ENCODE measurements at regions not wholly inside any gene's neighbourhood (a gene's known extent, or its start where the extent isn't known, plus 50 kb on each side); places are given as distances from the start of the nearest gene placed in this dataset.

DNA sequence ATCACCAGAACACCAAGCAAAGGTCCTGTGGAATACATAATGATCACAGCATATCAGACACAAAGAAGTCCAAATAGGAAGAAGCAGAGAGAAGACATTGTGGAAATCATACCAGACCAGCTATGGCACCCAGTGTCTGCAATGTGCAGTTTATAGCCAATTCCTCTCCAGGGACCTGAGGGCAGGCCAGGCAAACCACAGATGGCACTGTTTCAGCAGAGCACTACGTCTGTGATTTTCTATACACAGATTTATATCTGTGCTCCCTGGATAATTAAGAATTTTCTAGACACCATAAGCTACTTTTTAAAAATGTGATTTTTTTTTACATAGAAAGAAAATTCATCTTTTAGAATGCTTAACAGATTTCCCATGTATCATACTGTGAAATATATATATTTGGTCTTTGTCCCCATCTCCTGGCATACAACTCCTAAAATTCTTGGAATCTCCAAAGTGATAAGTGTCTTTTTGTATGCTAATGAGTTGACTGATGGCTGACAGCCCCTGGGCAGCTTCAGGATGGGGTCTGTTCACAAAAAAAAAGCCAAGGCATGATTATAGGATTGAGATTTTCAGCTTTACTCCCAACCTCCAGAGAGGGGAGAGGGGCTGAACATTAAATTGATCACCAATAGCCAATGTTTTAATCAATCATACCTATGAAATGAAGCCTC, 498.1 kb downstream of the SIPA1L2 start:
- Histone ChIP-seq H3K27me3 (replicated peaks; ENCODE audit: insufficient read depth, low read length) (no peaks in the 10 kb centered on the region), H3K9me3 (replicated peaks; ENCODE audit: insufficient read depth, low read length) (no peaks in the 10 kb centered on the region), H3K9me2 (replicated peaks; ENCODE audit: insufficient read depth, low read length) (no peaks in the 10 kb centered on the region), H3K36me3 (replicated peaks; ENCODE audit: insufficient read depth, low read length) (no peaks in the 10 kb centered on the region), H3F3A (ENCODE audit: insufficient read depth, low read length) (no peaks in the 10 kb centered on the region), H3K27ac (ENCODE audit: low read length) (no peak overlapping the region), H3K9ac (ENCODE audit: low read length) (no peak overlapping the region), H3K4me3 (ENCODE audit: low read length) (no peak overlapping the region), H3K4me2 (ENCODE audit: low read depth, low read length) (no peak overlapping the region), H3K79me2 (ENCODE audit: low read length) (no peaks in the 10 kb centered on the region), H4K20me1 (ENCODE audit: insufficient read depth, low read length) (no peaks in the 10 kb centered on the region), H3K4me1 (ENCODE audit: low read length) (no peaks in the 10 kb centered on the region), H2AFZ (ENCODE audit: low read length) (no peak overlapping the region)
- no peak for DNase-seq
- TF ChIP-seq EZH2 (optimal IDR thresholded peaks at IDR 0.05; ENCODE audit: low read depth, low read length), result no peak

DNA sequence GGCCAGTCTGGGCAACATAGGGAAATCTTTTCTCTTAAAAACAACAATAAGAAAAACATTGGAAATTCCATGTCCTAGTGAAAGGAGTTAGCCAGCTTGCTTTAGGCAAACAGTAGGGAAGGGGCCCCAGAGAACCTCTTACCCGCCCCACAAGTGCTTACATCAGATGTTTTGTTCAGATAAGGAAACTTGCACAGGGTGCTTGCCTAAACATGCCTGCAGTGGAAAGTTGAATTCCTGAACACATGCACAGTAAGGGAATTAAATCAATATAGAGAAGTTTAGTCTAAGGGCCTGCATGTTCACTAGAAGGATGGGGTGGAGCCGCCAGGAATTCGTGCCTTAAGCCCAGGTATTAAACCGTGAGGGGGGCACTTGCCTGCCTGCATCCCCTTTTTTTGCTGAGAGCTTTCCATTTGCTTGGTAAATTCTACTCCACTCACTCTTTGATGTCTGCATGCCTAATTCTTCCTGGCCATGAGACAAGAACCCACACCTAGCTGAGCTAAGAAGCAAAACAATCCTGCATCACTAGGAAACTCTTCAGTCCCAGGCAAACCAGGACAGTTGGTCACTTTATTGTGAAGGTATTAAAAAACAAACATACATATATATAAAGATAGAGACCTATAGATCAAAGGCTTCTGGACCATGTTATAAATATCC, 499.0 kb downstream of the SIPA1L2 start:
- Histone ChIP-seq H3K4me3 (ENCODE audit: low read length) (no peak overlapping the region), H3K36me3 (replicated peaks; ENCODE audit: insufficient read depth, low read length) (no peaks in the 10 kb centered on the region), H3K27me3 (replicated peaks; ENCODE audit: insufficient read depth, low read length) (no peaks in the 10 kb centered on the region), H3K9me2 (replicated peaks; ENCODE audit: insufficient read depth, low read length) (no peaks in the 10 kb centered on the region), H3K79me2 (ENCODE audit: low read length) (no peaks in the 10 kb centered on the region), H3F3A (ENCODE audit: insufficient read depth, low read length) (no peaks in the 10 kb centered on the region), H3K9me3 (replicated peaks; ENCODE audit: insufficient read depth, low read length) (no peaks in the 10 kb centered on the region), H4K20me1 (ENCODE audit: insufficient read depth, low read length) (no peaks in the 10 kb centered on the region), H3K27ac (ENCODE audit: low read length) (no peak overlapping the region), H3K9ac (ENCODE audit: low read length) (no peak overlapping the region), H2AFZ (ENCODE audit: low read length) (no peak overlapping the region), H3K4me2 (ENCODE audit: low read depth, low read length) (no peak overlapping the region), H3K4me1 (ENCODE audit: low read length) (no peaks in the 10 kb centered on the region)
- TF ChIP-seq, protein P1, sequence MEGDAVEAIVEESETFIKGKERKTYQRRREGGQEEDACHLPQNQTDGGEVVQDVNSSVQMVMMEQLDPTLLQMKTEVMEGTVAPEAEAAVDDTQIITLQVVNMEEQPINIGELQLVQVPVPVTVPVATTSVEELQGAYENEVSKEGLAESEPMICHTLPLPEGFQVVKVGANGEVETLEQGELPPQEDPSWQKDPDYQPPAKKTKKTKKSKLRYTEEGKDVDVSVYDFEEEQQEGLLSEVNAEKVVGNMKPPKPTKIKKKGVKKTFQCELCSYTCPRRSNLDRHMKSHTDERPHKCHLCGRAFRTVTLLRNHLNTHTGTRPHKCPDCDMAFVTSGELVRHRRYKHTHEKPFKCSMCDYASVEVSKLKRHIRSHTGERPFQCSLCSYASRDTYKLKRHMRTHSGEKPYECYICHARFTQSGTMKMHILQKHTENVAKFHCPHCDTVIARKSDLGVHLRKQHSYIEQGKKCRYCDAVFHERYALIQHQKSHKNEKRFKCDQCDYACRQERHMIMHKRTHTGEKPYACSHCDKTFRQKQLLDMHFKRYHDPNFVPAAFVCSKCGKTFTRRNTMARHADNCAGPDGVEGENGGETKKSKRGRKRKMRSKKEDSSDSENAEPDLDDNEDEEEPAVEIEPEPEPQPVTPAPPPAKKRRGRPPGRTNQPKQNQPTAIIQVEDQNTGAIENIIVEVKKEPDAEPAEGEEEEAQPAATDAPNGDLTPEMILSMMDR (IDR thresholded peaks at IDR 0.05; ENCODE audit: low read length), result no peak
- TF ChIP-seq EZH2phosphoT487 (IDR thresholded peaks at IDR 0.05; ENCODE audit: low read length) (no peak), EZH2 (optimal IDR thresholded peaks at IDR 0.05; ENCODE audit: low read depth, low read length) (no peak)
- DNase-seq, result no peak

DNA sequence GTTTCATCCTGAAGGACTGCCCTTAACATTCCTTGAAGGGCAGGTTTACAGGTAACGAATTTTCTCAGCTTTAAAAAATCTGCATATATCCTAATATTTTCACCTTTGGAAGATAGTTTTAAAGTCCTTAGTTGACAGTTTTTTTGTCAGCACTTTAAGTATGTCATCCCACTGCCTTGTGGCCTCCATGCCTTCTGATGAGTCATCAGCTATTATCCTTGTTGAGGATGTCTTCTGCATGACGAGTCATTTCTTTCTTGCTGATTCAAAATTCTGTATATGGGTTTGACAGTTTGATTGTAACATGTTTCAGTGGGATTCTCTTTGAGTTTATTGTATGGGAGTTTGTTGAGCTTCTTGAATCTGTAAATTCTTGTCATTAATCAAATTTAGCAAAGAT, 500.6 kb downstream of the DISC1 start:
- no peaks in the 10 kb centered on the region for H3K9me2 ChIP-seq (replicated peaks; ENCODE audit: insufficient read depth, low read length)
- TF ChIP-seq, protein P1 (IDR thresholded peaks at IDR 0.05; ENCODE audit: low read length), result no peak
- TF ChIP-seq EZH2 (optimal IDR thresholded peaks at IDR 0.05; ENCODE audit: low read depth, low read length), result no peak
- TF ChIP-seq EZH2phosphoT487 (IDR thresholded peaks at IDR 0.05; ENCODE audit: low read length), result no peak
- no peaks in the 10 kb centered on the region for H3K4me1 ChIP-seq (ENCODE audit: low read length)
- no peaks in the 10 kb centered on the region for H3K9me3 ChIP-seq (replicated peaks; ENCODE audit: insufficient read depth, low read length)
- H2AFZ ChIP-seq (ENCODE audit: low read length), result no peak overlapping the region
- no peaks in the 10 kb centered on the region for H4K20me1 ChIP-seq (ENCODE audit: insufficient read depth, low read length)
- no peak overlapping the region for H3K9ac ChIP-seq (ENCODE audit: low read length)
- DNase-seq, result no peak
- no peak overlapping the region for H3K4me2 ChIP-seq (ENCODE audit: low read depth, low read length)
- H3K27ac ChIP-seq (ENCODE audit: low read length), result no peak overlapping the region
- H3K4me3 ChIP-seq (ENCODE audit: low read length), result no peak overlapping the region
- no peaks in the 10 kb centered on the region for H3K36me3 ChIP-seq (replicated peaks; ENCODE audit: insufficient read depth, low read length)
- H3K27me3 ChIP-seq (replicated peaks; ENCODE audit: insufficient read depth, low read length), result no peaks in the 10 kb centered on the region
- no peaks in the 10 kb centered on the region for H3F3A ChIP-seq (ENCODE audit: insufficient read depth, low read length)
- H3K79me2 ChIP-seq (ENCODE audit: low read length), result no peaks in the 10 kb centered on the region
